Pancreas (tissue), 10 donors: ENCODE measurements at regions not wholly inside any gene's neighbourhood (a gene's known extent, or its start where the extent isn't known, plus 50 kb on each side); places are given as distances from the start of the nearest gene placed in this dataset.

Source experiments
- ATAC-seq, 4 donors: fragments of 200-7000 bp; cut with Tn5 transposase; one replicate each; pipeline versions ENCODE4 v1.8.0 to v1.9.1; 2020; ENCODE audit warnings: mild to moderate bottlenecking in 4 of 4, moderate library complexity in 4 of 4
- DNase-seq, 6 donors: peaks; one replicate each; pipeline ENCODE4 v3.0.0-alpha.2; 2020
- FAIRE-seq: peaks from 2 replicates; lab custom pipeline; 2012; peaks lifted over from hg19 to GRCh38; lab: Jason Lieb, UNC
- H3K27ac ChIP-seq, 4 donors: fragments of 200-600 bp; sonication (generic); 1 replicate in 3 of 4; 2 replicates in 1 of 4; pipeline versions ENCODE4 v1.5.0 to v1.8.0; 2020
- H3K27me3 ChIP-seq, 4 donors: fragments of 200-600 bp; one replicate each; pipeline ENCODE4 v1.8.0; 2021
- H3K36me3 ChIP-seq, 3 donors: fragments of 200-600 bp; sonication (generic) in 1 of 3; one replicate each; pipeline versions ENCODE4 v1.5.0 to v1.8.0; 2020 to 2021
- H3K4me1 ChIP-seq, 3 donors: fragments of 200-600 bp; one replicate each; pipeline ENCODE4 v1.8.0; 2021
- H3K4me3 ChIP-seq, 4 donors: fragments of 200-600 bp; sonication (generic) in 2 of 4; one replicate each; pipeline versions ENCODE4 v1.5.0 to v1.8.0; 2020 to 2021
- H3K9me3 ChIP-seq, 4 donors: fragments of 200-600 bp; one replicate each; pipeline ENCODE4 v1.8.0; 2021
- CTCF ChIP-seq, 4 donors: fragments of 200-600 bp; sonication (generic) in 3 of 4; IDR thresholded peaks; one replicate each; pipeline versions ENCODE4 v1.5.0 to v1.8.0; 2021; ENCODE audit warnings: antibody characterized with exemption in 4 of 4
- WGBS, 2 donors: extraction: QIAGEN DNeasy Blood & Tissue Kit; methylation state at CpG; one replicate each; pipeline ENCODE4 v1.1.7; 2013; 5-methylcytosine and 5-hydroxymethylcytosine counted together
- intact Hi-C, 3 donors: fragments of 100-400 bp; cut with DNase I; formaldehyde crosslinking; loops; one replicate each; pipeline versions ENCODE4 v1.11.1 to v1.14.2; 2022
- donor health status: healthy with polysubstance abuse.
- donor health status: DM: no; HTN: no; CAD: no; lungs with moderate emphysema.
- donor health status: DM: no; HTN: no; CAD: no.
- donor health status: control.
- donor health status: control.
- donor health status: Bipolar disorder and iron deficiency.
- donor health status: DM: yes; HTN: yes; CAD: no.
- donor health status: DM: no; HTN: no; CAD: no.
- donor health status: DM: no; HTN: no; CAD: no.
- donor health status: DM: yes; HTN: yes; CAD: no.

GRCh38 chr13:79226938-79227337, 179.1 kb downstream of the RBM26 start:
- ATAC-seq (no peak), FAIRE-seq (no peak), DNase-seq (no peak)
- intact Hi-C loops, result no loop called here
- Histone ChIP-seq H3K4me1 (no peaks in the 10 kb centered on the region), H3K9me3 (no peaks in the 10 kb centered on the region), H3K27me3 (no peaks in the 10 kb centered on the region), H3K27ac (no peak overlapping the region), H3K36me3 (no peaks in the 10 kb centered on the region), H3K4me3 (no peak overlapping the region)
- TF ChIP-seq CTCF (IDR thresholded peaks at IDR 0.05), result no peak
- WGBS, 2 donors, result 41 to 48% methylated on average over 7 of the region's 7 CpGs

DNA sequence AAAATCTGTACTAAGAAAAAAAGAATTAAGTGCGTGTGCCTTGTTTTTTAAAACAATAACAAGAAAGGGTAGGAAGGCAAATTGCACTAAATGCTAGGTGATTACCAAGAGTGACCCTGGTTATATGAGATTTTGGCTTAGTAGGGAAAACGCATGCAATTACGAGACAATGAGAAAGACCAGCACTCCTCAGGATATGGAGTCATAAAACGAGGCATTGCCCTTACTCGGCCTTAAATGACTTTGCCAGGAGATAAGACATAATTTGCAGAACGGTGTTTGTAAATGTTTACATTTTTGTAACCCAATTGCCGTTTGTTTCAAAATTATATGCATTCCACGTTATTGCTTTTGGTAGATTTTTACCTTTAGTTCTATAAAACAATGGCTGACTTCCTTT, 179.8 kb downstream of the RBM26 start:
- 38 to 40% methylated on average over 8 of the region's 8 CpGs for WGBS, 2 donors
- FAIRE-seq (no peak), DNase-seq (no peak), ATAC-seq (no peak)
- no peak overlapping the region for H3K27ac ChIP-seq
- H3K4me1 ChIP-seq, result no peaks in the 10 kb centered on the region
- intact Hi-C loops, result no loop called here
- no peak overlapping the region for H3K4me3 ChIP-seq
- no peaks in the 10 kb centered on the region for H3K9me3 ChIP-seq
- H3K27me3 ChIP-seq, result no peaks in the 10 kb centered on the region
- no peaks in the 10 kb centered on the region for H3K36me3 ChIP-seq
- no peak for TF ChIP-seq CTCF (IDR thresholded peaks at IDR 0.05)

- WGBS, 2 donors, result 70 to 77% methylated on average over 5 of the region's 5 CpGs
- Histone ChIP-seq H3K27me3 (no peaks in the 10 kb centered on the region), H3K36me3 (no peaks in the 10 kb centered on the region), H3K4me1 (no peaks in the 10 kb centered on the region), H3K27ac (no peak overlapping the region), H3K4me3 (no peak overlapping the region), H3K9me3 (no peaks in the 10 kb centered on the region)
- DNase-seq (no peak), ATAC-seq (no peak), FAIRE-seq (no peak)
- intact Hi-C loops, result no loop called here
- no peak for TF ChIP-seq CTCF (IDR thresholded peaks at IDR 0.05)
These were observed 180.4 kb downstream of the RBM26 start for GRCh38 chr13:79225487-79226232.

DNA sequence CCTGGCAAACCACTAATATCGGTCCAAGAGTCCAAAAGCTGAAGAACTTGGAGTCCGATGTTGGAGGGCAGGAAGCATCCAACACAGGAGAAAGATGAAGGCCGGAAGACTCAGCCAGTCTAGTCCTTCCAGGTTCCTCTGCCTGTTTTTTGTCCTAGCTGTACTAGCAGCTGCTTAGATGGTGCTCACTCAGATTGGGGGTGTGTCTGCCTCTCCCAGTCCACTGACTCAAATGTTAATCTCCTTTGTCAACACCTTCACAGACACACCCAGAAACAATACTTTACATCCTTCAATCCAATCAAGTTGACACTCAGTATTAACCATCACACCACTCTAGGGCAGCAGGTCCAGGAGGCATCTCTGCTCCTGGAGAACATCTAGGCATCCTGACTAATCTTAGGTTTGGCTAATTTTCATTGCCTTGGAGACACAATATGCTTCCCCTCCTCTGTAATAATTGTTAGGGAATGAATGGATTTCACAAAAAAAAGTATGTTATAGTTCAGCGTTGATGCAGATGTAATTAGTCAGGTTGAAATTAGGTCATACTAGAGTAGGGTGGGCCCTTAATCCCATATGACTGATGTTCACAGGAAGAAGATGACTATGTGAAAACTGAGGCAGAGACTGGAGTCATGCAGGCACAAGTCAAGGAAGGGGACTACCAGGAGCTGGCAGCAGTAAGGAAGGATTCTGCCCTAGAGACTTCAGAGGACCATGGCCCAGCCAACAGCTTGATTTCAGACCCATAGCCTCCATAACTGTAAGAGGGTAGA, 183.4 kb downstream of the RBM26 start:
- DNase-seq (no peak), FAIRE-seq (no peak), ATAC-seq (no peak)
- Histone ChIP-seq H3K4me3 (no peak overlapping the region), H3K27me3 (no peaks in the 10 kb centered on the region), H3K4me1 (no peaks in the 10 kb centered on the region), H3K36me3 (no peaks in the 10 kb centered on the region), H3K27ac (no peak overlapping the region), H3K9me3 (no peaks in the 10 kb centered on the region)
- intact Hi-C loops, result no loop called here
- no peak for TF ChIP-seq CTCF (IDR thresholded peaks at IDR 0.05)
- WGBS, 2 donors, result 70 to 81% methylated on average over 4 of the region's 4 CpGs
